ENCODE measurements at regions not wholly inside any gene's neighbourhood (a gene's known extent, or its start where the extent isn't known, plus 50 kb on each side); places are given as distances from the start of the nearest gene placed in this dataset.

GRCh38 chr12:74317741-74318140, 219.9 kb upstream of the ATXN7L3B start:
- intact Hi-C loops (cut with micrococcal nuclease; ENCODE audit: unreplicated experiment): loop anchor here (1.0 to 5.0 kb wide), 9 partner anchors 47 to 1971 kb away; partner anchors contain the start of gene ATXN7L3B
- DNase-seq (ENCODE audit: low spot score): no peak
- Histone ChIP-seq H3K27ac (ENCODE audit: low read depth, low read length, poor library complexity, severe bottlenecking) (peak overlapping the region; percentile 97), H3K36me3 (ENCODE audit: insufficient read depth, low read length, poor library complexity, severe bottlenecking) (no peaks in the 10 kb centered on the region), H3K4me1 (ENCODE audit: insufficient read depth, low read length, poor library complexity, severe bottlenecking) (peaks cover 64% of the 10 kb centered on the region), H3K4me3 (ENCODE audit: low read depth, low read length, poor library complexity, severe bottlenecking) (no peak overlapping the region), H3K27me3 (replicated peaks; ENCODE audit: insufficient read depth, low read depth, low read length, poor library complexity) (no peaks in the 10 kb centered on the region), H3K9me3 (ENCODE audit: low read depth, low read length, poor library complexity, severe bottlenecking) (no peaks in the 10 kb centered on the region)
- ChIA-PET POLR2A (ENCODE audit: low non-redundant PET) (interaction anchor here (0.7 kb wide), 1 partner anchor 192 kb away, joined by 4 read pairs; no protein-coding TSS in a partner anchor), CTCF (interaction anchor here (1.3 kb wide), 2 partner anchors 98 to 330 kb away, joined by 4 to 6 read pairs; no protein-coding TSS in a partner anchor)
- no peak for TF ChIP-seq EZH2 (IDR thresholded peaks at IDR 0.05; ENCODE audit: borderline replicate concordance, low read depth, low read length, poor library complexity, severe bottlenecking)
- no peak for TF ChIP-seq CTCF (conservative IDR thresholded peaks at IDR 0.05; ENCODE audit: low read depth, low read length)
- no TSS peak for BruUV-seq (replicated peaks)

GRCh38 chr12:74319886-74320285, 217.7 kb upstream of the ATXN7L3B start:
- BruUV-seq (replicated peaks): no TSS peak
- Histone ChIP-seq H3K36me3 (ENCODE audit: insufficient read depth, low read length, poor library complexity, severe bottlenecking) (no peaks in the 10 kb centered on the region), H3K27ac (ENCODE audit: low read depth, low read length, poor library complexity, severe bottlenecking) (peak overlapping the region; percentile 97), H3K27me3 (replicated peaks; ENCODE audit: insufficient read depth, low read depth, low read length, poor library complexity) (no peaks in the 10 kb centered on the region), H3K9me3 (ENCODE audit: low read depth, low read length, poor library complexity, severe bottlenecking) (no peaks in the 10 kb centered on the region), H3K4me3 (ENCODE audit: low read depth, low read length, poor library complexity, severe bottlenecking) (no peak overlapping the region), H3K4me1 (ENCODE audit: insufficient read depth, low read length, poor library complexity, severe bottlenecking) (peaks cover 49% of the 10 kb centered on the region)
- POLR2A ChIA-PET (ENCODE audit: low non-redundant PET): no interaction called here
- DNase-seq (ENCODE audit: low spot score): no peak
- CTCF ChIA-PET: no interaction called here
- TF ChIP-seq CTCF (conservative IDR thresholded peaks at IDR 0.05; ENCODE audit: low read depth, low read length): no peak
- TF ChIP-seq EZH2 (IDR thresholded peaks at IDR 0.05; ENCODE audit: borderline replicate concordance, low read depth, low read length, poor library complexity, severe bottlenecking): no peak
- intact Hi-C loops (cut with micrococcal nuclease; ENCODE audit: unreplicated experiment): loop anchor here (2.0 to 5.0 kb wide), 5 partner anchors 208 to 903 kb away; partner anchors contain the start of gene ATXN7L3B

GRCh38 chr12:74321381-74321780, 216.3 kb upstream of the ATXN7L3B start:
- H3K36me3 ChIP-seq (ENCODE audit: insufficient read depth, low read length, poor library complexity, severe bottlenecking): no peaks in the 10 kb centered on the region
- CTCF ChIA-PET: interaction anchor here (1.2 kb wide), 1 partner anchor 325 kb away, joined by 3 read pairs; no protein-coding TSS in a partner anchor
- DNase-seq (ENCODE audit: low spot score): no peak
- no TSS peak for BruUV-seq (replicated peaks)
- H3K27me3 ChIP-seq (replicated peaks; ENCODE audit: insufficient read depth, low read depth, low read length, poor library complexity): no peaks in the 10 kb centered on the region
- H3K4me3 ChIP-seq (ENCODE audit: low read depth, low read length, poor library complexity, severe bottlenecking): no peak overlapping the region
- no peaks in the 10 kb centered on the region for H3K9me3 ChIP-seq (ENCODE audit: low read depth, low read length, poor library complexity, severe bottlenecking)
- peak overlapping the region; percentile 17 for H3K27ac ChIP-seq (ENCODE audit: low read depth, low read length, poor library complexity, severe bottlenecking)
- peaks cover 34% of the 10 kb centered on the region for H3K4me1 ChIP-seq (ENCODE audit: insufficient read depth, low read length, poor library complexity, severe bottlenecking)
- TF ChIP-seq EZH2 (IDR thresholded peaks at IDR 0.05; ENCODE audit: borderline replicate concordance, low read depth, low read length, poor library complexity, severe bottlenecking) (no peak), CTCF (conservative IDR thresholded peaks at IDR 0.05; ENCODE audit: low read depth, low read length) (no peak)
- POLR2A ChIA-PET (ENCODE audit: low non-redundant PET): no interaction called here
- intact Hi-C loops (cut with micrococcal nuclease; ENCODE audit: unreplicated experiment): no loop called here

Measured in A673 (cell line).